ENCODE measurements at regions not wholly inside any gene's neighbourhood (a gene's known extent, or its start where the extent isn't known, plus 50 kb on each side); places are given as distances from the start of the nearest gene placed in this dataset.

GRCh38 chr1:239817801-239818200, 273.9 kb upstream of the FMN2 start:
- DNase-seq (ENCODE audit: low spot score), result no peak

- no peak for DNase-seq (ENCODE audit: low spot score)
Measured at GRCh38 chr1:239819096-239819495, 272.6 kb upstream of the FMN2 start.

- no peak for DNase-seq (ENCODE audit: low spot score)
Measured at GRCh38 chr1:239819756-239820250, 271.9 kb upstream of the FMN2 start.

GRCh38 chr1:239823852-239824251, 267.8 kb upstream of the FMN2 start:
- DNase-seq (ENCODE audit: low spot score), result no peak

GRCh38 chr1:239826211-239826610, 265.5 kb upstream of the FMN2 start:
- no peak for DNase-seq (ENCODE audit: low spot score)

- DNase-seq (ENCODE audit: low spot score), result no peak
Measured at GRCh38 chr1:239826736-239827135, 264.9 kb upstream of the FMN2 start.

GRCh38 chr1:239829535-239829934, 262.1 kb upstream of the FMN2 start:
- no peak for DNase-seq (ENCODE audit: low spot score)

- no peak for DNase-seq (ENCODE audit: low spot score)
Measured at GRCh38 chr1:239831577-239832355, 259.9 kb upstream of the FMN2 start.

GRCh38 chr1:239833723-239834122, 258.0 kb upstream of the FMN2 start:
- no peak for DNase-seq (ENCODE audit: low spot score)

- no peak for DNase-seq (ENCODE audit: low spot score)
Measured at GRCh38 chr1:239835946-239836440, 255.7 kb upstream of the FMN2 start.

GRCh38 chr1:239840336-239840735, 251.3 kb upstream of the FMN2 start:
- DNase-seq (ENCODE audit: low spot score), result no peak

- DNase-seq (ENCODE audit: low spot score), result no peak
Measured at GRCh38 chr1:239840790-239841189, 250.9 kb upstream of the FMN2 start.

- no peak for DNase-seq (ENCODE audit: low spot score)
Measured at GRCh38 chr1:239841631-239842030, 250.1 kb upstream of the FMN2 start.

- no peak for DNase-seq (ENCODE audit: low spot score)
Measured at GRCh38 chr1:239843541-239843940, 248.1 kb upstream of the FMN2 start.

GRCh38 chr1:239844833-239845232, 246.8 kb upstream of the FMN2 start:
- DNase-seq (ENCODE audit: low spot score), result peak; percentile 62

GRCh38 chr1:239854922-239855321, 236.8 kb upstream of the FMN2 start:
- no peak for DNase-seq (ENCODE audit: low spot score)

- no peak for DNase-seq (ENCODE audit: low spot score)
Measured at GRCh38 chr1:239856067-239856466, 235.6 kb upstream of the FMN2 start.

- DNase-seq (ENCODE audit: low spot score), result no peak
Measured at GRCh38 chr1:239856924-239857323, 234.8 kb upstream of the FMN2 start.

- DNase-seq (ENCODE audit: low spot score), result no peak
Measured at GRCh38 chr1:239858057-239858456, 233.6 kb upstream of the FMN2 start.

- no peak for DNase-seq (ENCODE audit: low spot score)
Measured at GRCh38 chr1:239858529-239858928, 233.2 kb upstream of the FMN2 start.

GRCh38 chr1:239861985-239862384, 229.7 kb upstream of the FMN2 start:
- no peak for DNase-seq (ENCODE audit: low spot score)

GRCh38 chr1:239868058-239868832, 223.4 kb upstream of the FMN2 start:
- no peak for DNase-seq (ENCODE audit: low spot score)

- DNase-seq (ENCODE audit: low spot score), result peak; percentile 51
Measured at GRCh38 chr1:239870194-239870593, 221.5 kb upstream of the FMN2 start.
